B cell (primary cell): ENCODE measurements at regions not wholly inside any gene's neighbourhood (a gene's known extent, or its start where the extent isn't known, plus 50 kb on each side); places are given as distances from the start of the nearest gene placed in this dataset.
"Not testable (repeated sequence)": the region's sequence is repeated elsewhere in the genome, so short reads cannot be mapped to it uniquely, and the experiment has no call there.

Source experiments
- EZH2 ChIP-seq: IDR thresholded peaks from 2 replicates; pipeline ENCODE4 v1.6.1; 2012; ENCODE audit warnings: borderline replicate concordance, low read depth, mild to moderate bottlenecking, moderate library complexity, low read length; ENCODE audit not compliant: insufficient read depth, poor library complexity, severe bottlenecking
- TF ChIP-seq, protein P1 (sequence below): fragments of 200-600 bp; IDR thresholded peaks from one replicate; pipeline ENCODE4 v1.8.0; 2022; ENCODE audit warnings: antibody characterized with exemption, mild to moderate bottlenecking

DNA sequence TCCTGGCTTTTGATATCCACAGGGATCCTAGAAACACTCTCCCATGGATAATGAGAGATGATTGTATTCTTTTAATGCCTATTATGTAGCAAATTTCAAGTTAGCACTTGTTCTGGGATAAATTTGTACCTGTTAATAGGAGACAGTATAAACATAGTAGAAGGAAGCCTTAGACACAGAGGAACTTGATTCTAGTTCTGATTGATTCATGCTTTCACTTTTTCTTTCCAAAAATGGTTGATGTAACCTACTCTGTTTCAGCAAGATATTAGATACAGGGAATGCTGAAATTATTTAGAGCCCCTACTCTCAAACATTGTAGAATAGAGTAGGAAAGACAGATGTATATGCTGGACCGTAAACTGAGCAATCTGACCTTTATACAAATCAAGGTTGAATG lies 85.3 kb upstream of the RGPD2 start:
- TF ChIP-seq, protein P1, sequence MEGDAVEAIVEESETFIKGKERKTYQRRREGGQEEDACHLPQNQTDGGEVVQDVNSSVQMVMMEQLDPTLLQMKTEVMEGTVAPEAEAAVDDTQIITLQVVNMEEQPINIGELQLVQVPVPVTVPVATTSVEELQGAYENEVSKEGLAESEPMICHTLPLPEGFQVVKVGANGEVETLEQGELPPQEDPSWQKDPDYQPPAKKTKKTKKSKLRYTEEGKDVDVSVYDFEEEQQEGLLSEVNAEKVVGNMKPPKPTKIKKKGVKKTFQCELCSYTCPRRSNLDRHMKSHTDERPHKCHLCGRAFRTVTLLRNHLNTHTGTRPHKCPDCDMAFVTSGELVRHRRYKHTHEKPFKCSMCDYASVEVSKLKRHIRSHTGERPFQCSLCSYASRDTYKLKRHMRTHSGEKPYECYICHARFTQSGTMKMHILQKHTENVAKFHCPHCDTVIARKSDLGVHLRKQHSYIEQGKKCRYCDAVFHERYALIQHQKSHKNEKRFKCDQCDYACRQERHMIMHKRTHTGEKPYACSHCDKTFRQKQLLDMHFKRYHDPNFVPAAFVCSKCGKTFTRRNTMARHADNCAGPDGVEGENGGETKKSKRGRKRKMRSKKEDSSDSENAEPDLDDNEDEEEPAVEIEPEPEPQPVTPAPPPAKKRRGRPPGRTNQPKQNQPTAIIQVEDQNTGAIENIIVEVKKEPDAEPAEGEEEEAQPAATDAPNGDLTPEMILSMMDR = not testable (repeated sequence)
- not testable (repeated sequence) for TF ChIP-seq EZH2
